HS-27A (cell line): ENCODE measurements at regions not wholly inside any gene's neighbourhood (a gene's known extent, or its start where the extent isn't known, plus 50 kb on each side); places are given as distances from the start of the nearest gene placed in this dataset.

ENCODE experiments used
- DNase-seq: peaks from one replicate; pipeline ENCODE4 v3.0.0-alpha.2; 2012; ENCODE audit warnings: low read depth, missing footprints

DNA sequence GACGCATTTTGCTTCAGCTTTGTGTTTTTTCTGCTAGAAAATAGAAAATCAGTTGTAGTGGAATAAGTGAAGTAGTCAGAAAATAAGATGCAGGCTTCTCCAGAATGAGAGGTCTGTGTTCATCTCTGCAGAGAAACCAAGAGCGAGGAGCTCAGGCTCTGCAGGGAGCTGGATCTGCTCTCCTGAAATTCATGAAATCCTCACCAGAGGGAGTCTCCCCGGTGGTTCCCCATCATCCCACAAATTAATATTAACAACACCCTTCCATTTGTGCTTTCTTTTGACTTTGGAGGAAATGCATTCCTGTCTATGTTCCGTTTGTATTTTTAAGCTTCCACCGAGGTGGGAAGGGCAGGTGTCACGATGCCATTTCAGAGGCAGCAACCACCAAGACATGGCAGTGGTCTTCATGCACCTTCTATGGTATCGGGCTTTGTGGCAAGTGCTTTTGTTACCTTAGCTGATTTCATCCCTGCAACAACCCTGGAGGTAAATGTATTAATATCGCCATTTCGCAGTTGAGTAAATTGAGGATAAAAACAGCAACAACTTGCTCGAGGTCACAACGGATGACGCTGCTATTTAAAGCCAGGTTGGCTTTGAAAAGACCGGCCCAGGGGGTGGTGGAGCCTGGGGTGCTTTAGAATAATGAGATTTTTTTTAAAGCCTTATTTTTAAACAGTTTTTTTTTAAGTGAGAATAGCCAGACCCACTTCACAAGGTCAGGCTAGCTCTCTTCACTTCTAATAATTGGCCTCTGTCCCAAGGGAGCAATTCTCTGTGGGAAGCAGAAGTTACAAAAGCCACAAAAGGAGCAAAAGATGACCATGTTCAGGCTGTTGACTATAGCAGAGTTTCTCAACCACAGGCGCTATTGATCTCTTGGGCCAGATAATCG lies 367.6 kb upstream of the ERCC4 start:
- no peak for DNase-seq

DNA sequence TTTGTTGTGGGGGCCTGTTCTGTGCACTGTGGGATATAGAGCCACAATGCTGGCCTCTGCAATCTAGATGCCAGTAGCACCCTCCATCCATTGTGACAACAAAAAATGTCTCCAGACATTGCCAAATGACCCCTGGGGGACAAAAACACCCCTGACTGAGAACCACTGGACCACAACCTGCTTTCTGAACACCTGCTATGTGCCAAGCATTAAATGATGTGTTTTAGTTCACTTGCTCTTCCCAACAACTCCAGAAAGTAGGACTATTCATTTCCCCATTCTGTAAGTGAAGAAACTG lies 367.0 kb upstream of the ERCC4 start:
- no peak for DNase-seq

GRCh38 chr16:13553453-13553985 lies 366.4 kb upstream of the ERCC4 start:
- no peak for DNase-seq

DNA sequence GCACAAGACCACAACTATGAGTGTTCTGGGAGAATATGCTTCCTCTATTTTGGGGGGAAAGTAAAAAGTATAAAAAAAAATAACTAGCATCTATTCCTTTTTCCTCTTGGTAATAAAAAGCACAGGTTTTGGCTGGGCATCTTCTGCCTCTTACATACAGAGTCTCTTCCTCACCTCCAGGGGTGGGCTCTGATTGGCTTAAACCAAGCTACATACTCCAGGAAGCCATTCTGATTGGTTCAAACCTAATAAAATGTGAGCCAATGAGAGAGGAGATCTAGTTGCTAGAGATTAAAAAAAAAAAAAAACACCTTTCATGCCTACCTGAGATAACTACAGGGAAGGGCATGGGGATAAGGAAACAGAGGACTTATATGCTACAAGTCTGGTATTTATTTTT lies 365.9 kb upstream of the ERCC4 start:
- DNase-seq = no peak

DNA sequence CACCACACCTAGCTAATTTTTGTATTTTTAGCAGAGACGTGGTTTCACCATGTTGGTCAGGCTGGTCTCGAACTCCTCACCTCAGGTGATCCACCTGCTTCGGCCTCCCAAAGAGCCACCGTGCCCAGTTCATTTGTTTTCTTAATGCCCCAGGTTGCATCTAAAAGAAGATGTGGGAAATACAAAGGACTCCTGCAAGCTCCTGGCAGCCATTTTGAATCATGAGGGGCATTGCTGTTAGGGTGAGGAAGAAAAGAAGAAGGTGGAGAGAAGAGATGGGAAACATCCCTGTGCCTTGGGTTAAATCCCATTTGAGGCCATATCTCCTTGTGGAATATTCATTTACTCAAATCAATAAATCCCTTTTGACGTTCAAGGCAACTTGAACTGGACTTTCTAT lies 365.3 kb upstream of the ERCC4 start:
- no peak for DNase-seq

DNA sequence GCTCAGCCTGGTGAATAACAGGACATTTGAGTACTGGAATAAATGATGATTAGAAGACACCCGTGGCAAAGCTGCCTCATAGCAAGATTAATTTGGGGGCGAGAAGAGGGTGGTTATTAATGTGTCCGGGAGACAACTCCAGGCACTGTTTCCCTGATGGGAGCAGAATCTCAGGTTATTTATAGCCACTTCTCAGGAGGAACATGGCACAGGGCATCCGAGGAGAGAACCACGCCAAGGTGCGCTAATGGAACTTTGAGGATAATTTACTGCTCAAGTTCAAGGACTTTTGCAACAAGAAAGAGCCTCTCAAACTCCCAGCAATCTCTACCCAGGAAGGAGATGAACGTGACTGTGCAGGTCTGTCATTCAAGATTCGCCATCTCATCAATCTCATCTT lies 362.5 kb upstream of the ERCC4 start:
- no peak for DNase-seq

- no peak for DNase-seq
Measured at GRCh38 chr16:13558752-13559151, 361.2 kb upstream of the ERCC4 start.

DNA sequence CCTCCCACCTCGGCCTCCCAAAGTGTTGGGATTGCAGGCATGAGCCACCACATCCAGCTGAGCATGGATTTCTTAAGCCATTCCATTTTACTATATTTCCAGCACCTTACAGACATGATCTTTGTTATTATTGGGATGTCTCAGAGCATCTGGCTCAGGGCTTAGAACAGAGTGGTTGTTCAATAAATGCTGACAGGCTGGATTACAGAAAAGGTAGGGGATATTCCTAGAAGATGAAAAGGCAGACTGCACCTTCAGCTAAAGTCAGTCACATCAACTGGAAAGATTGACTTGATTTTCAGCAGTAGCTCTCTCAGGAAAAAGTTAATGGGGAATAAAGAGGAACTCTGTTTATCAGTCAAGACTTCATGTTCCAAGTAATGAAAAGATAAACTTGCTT lies 360.3 kb upstream of the ERCC4 start:
- DNase-seq = no peak

- no peak for DNase-seq
Measured at GRCh38 chr16:13560151-13560550, 359.8 kb upstream of the ERCC4 start.

DNA sequence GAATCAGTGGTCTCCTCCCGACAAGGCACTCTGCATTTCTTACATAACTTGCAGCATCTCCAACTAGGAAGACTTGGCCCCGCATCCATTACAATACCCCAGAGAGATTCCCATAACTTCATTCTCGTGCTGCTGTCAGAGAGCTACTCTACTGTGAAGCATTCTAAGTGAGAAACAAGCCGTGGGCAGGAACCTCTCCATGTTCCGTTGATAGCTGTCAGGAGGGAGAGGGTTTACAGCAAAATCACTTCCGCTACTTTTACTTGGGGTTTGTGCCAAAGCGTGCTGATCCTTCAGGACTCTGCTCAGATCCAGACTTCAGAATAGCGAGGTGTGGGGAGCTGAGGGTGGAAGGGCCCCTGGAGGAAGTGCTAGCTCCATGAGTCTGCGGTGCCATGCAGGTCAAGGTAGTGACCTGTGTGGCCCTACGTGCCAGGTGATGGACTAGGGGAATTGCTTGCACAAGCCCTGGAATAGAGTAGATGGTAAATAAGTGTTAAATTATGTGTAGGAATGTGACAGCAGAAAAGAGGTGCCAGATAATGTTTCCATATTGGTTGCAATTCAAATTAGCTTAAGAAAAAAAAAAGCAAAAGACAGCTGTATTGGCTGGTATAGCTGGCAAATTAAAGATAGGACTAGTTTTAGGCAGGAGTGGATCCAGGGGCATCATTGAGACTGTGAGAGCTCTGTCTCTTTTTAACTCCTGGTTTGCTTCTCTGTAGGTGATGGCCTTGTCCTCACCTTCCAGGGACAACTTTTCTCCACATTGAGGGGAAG lies 358.5 kb upstream of the ERCC4 start:
- DNase-seq = no peak

GRCh38 chr16:13568803-13569202 lies 351.2 kb upstream of the ERCC4 start:
- no peak for DNase-seq

GRCh38 chr16:13569986-13570385 lies 350.0 kb upstream of the ERCC4 start:
- DNase-seq = no peak

DNA sequence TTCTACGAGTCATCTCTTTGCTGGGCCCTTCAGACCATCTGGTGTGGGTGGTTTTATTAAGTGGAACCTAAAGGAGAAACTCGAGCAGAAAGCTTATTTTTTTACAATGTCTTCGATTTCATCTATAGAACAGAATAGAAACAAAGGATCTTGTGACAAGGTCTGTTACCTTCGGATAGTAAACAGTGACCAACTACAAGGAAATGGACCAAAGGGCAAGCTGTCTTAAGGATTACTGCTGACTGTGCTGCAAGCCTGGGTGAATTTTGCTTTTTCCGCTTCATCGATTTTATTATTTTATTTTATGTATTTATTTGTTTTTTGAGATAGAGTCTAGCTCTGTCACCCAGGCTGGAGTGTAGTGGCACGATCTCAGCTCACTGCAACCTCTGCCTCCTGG lies 348.9 kb upstream of the ERCC4 start:
- no peak for DNase-seq

GRCh38 chr16:13573903-13574302 lies 346.1 kb upstream of the ERCC4 start:
- DNase-seq = no peak

DNA sequence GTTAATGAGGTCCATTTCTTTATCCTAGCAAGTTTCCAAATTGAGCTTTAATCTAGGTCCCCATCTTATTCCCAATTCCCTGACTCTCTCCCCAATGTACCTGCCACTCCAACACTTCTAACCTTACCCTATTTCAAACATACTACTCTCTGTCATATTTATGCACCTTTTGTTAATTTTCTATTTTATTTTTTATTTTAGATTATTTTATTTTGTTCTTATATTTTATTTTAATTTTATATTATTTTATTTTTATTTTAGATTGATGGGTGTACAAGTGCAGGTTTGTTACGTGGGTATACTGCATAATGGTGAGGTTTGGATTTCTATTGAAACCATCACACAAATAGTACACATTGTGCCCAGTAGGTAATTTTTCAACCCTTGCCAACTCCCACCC lies 333.9 kb upstream of the ERCC4 start:
- DNase-seq = no peak

DNA sequence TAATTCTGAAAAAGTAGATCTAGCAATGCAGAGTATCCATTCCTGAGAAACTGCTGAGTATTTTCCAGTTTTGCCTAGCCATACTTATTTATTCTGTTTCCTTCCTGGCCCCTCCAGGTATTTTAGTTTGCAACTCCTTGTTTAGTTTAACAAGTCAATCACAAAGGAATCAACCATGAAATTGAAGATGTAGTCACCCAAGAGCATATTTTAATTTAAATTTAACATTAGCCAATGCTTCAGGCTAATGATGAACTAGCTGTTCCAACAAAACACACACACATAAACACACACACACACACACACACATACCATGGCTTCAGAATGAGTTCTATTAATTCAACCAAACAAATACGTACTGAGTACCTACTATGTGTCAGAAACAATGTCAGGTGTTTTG lies 332.8 kb upstream of the ERCC4 start:
- DNase-seq = no peak

GRCh38 chr16:13594823-13595222 lies 325.1 kb upstream of the ERCC4 start:
- no peak for DNase-seq

GRCh38 chr16:13606804-13607203 lies 313.1 kb upstream of the ERCC4 start:
- no peak for DNase-seq

DNA sequence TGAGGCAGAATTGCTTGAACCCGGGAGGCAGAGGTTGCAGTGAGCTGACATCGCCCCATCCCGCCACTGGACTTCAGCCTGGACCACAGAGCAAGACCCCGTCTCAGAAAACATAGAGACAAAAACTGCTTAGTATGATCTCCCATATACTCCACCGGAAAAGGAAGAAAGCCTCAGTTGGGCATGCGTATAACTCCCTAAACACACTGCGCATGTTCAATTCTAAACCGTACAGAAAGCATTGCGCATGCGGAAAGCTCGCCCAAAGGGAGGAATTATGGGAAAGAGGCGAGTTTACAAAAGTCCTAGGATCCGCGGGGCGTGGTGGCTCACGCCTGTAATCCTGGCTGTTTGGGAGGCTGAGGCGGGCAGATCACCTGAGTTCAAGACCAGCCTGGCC lies 312.7 kb upstream of the ERCC4 start:
- DNase-seq = no peak

DNA sequence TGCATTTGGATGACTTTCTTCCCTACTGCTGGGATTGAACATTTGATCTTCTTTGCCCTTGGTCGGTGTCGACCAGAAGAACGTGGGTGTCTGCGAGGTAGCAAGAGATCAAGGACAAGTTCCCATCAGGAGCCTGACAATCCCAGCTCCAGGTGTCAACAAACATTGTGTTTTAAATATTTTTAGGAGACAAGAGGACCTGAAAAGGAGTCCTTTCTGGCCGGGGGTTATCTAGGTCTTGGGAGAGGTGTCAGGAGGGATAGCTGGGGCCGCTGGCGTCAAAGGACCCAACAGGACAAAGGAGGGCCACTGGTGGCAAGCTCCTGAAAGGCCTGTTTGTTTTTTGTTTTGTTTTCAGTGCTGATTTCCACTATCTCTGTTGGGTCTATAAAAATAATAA lies 308.4 kb upstream of the ERCC4 start:
- no peak for DNase-seq

DNA sequence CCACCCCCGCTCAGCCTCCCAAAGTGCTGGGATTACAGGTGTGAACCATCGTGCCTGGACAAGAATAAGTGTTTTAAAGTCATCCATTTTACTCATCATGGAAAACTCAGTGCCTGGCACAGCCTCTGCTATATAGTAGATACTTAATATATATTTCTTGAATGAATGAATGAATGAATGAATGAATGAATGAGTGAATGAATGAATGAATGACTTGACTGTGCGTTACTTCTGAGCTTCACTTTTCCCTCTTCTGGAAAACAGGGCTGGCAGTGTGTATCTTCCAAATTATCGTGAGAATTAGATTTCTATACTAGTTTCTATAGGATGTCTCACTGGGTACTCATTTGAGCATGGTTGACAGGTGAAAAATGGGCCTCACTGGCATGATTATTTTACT lies 307.3 kb upstream of the ERCC4 start:
- DNase-seq = no peak

DNA sequence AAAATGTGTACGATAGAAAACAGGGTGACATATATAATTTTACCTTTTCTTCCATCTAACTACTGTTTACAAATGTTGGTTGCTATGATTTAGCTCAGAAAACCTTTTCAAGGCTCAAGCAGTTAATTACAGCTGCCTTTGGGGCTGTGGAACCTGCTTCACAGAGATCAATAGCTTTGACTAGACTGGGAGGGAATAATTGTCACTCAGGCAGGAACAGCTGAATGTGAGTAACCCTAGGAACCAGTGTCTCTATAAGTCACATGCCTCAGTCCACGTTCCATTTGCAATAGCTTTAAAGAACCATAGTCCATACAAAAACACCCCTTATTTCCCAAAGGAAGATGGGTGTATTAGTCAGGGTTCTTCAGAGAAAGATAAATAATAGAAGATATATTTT lies 306.8 kb upstream of the ERCC4 start:
- DNase-seq = no peak

GRCh38 chr16:13621639-13622038 lies 298.3 kb upstream of the ERCC4 start:
- DNase-seq = no peak
